NCI-H128 (cell line): ENCODE measurements at regions not wholly inside any gene's neighbourhood (a gene's known extent, or its start where the extent isn't known, plus 50 kb on each side); places are given as distances from the start of the nearest gene placed in this dataset.
A peak's percentile ranks its signal among the peaks of the same experiment; 100 is the strongest.
"Not testable (repeated sequence)": the region's sequence is repeated elsewhere in the genome, so short reads cannot be mapped to it uniquely, and the experiment has no call there.

Experiments
- DNase-seq: peaks from one replicate; lab custom pipeline; 2025; ENCODE audit not compliant: unreplicated experiment; lab: John Stamatoyannopoulos, UW

GRCh38 chr18:70892381-70892780 lies 603.5 kb downstream of the SOCS6 start:
- no peak for DNase-seq

GRCh38 chr18:70870292-70870691 lies 581.4 kb downstream of the SOCS6 start:
- DNase-seq, result no peak

GRCh38 chr18:70848329-70848728 lies 559.5 kb downstream of the SOCS6 start:
- DNase-seq, result no peak

- no peak for DNase-seq
These were observed 551.8 kb downstream of the SOCS6 start for GRCh38 chr18:70840649-70841048.

GRCh38 chr18:70827632-70828031 lies 538.8 kb downstream of the SOCS6 start:
- no peak for DNase-seq

- DNase-seq, result no peak
These were observed 537.7 kb downstream of the SOCS6 start for GRCh38 chr18:70826571-70826970.

GRCh38 chr18:70822691-70823090 lies 533.8 kb downstream of the SOCS6 start:
- DNase-seq, result no peak

- no peak for DNase-seq
These were observed 533.3 kb downstream of the SOCS6 start for GRCh38 chr18:70822117-70822516.

GRCh38 chr18:70808481-70809056 lies 519.7 kb downstream of the SOCS6 start:
- DNase-seq, result no peak

- peak; percentile 70 for DNase-seq
These were observed 493.1 kb downstream of the SOCS6 start for GRCh38 chr18:70781860-70782453.

- DNase-seq, result not testable (repeated sequence)
These were observed 477.4 kb downstream of the SOCS6 start for GRCh38 chr18:70766254-70766653.

- no peak for DNase-seq
These were observed 474.0 kb downstream of the SOCS6 start for GRCh38 chr18:70762812-70763211.

GRCh38 chr18:70758780-70759179 lies 469.9 kb downstream of the SOCS6 start:
- DNase-seq, result no peak

GRCh38 chr18:70754486-70754885 lies 465.6 kb downstream of the SOCS6 start:
- DNase-seq, result no peak

- DNase-seq, result no peak
These were observed 444.1 kb downstream of the SOCS6 start for GRCh38 chr18:70732916-70733315.

GRCh38 chr18:70732188-70732587 lies 443.3 kb downstream of the SOCS6 start:
- no peak for DNase-seq

- no peak for DNase-seq
These were observed 431.8 kb downstream of the SOCS6 start for GRCh38 chr18:70720607-70721006.

GRCh38 chr18:70709720-70710119 lies 420.9 kb downstream of the SOCS6 start:
- DNase-seq, result no peak

GRCh38 chr18:70709144-70709543 lies 420.3 kb downstream of the SOCS6 start:
- DNase-seq, result no peak

GRCh38 chr18:70705831-70706416 lies 417.1 kb downstream of the SOCS6 start:
- DNase-seq, result no peak

- no peak for DNase-seq
These were observed 411.7 kb downstream of the SOCS6 start for GRCh38 chr18:70700496-70700895.

GRCh38 chr18:70698574-70698973 lies 409.7 kb downstream of the SOCS6 start:
- DNase-seq, result no peak

GRCh38 chr18:70693246-70693645 lies 404.4 kb downstream of the SOCS6 start:
- peak; percentile 38 for DNase-seq
